Liver (tissue), 8 donors: ENCODE measurements at regions not wholly inside any gene's neighbourhood (a gene's known extent, or its start where the extent isn't known, plus 50 kb on each side); places are given as distances from the start of the nearest gene placed in this dataset.

Experiments used
- DNase-seq: peaks from one replicate; pipeline ENCODE4 v3.0.0-alpha.2; 2017; ENCODE audit warnings: low spot score
- H3K27ac ChIP-seq, 2 donors: one replicate each; pipeline ENCODE4 v1.7.0; 2013; ENCODE audit warnings: inconsistent platforms in 2 of 2, low read length in 2 of 2, control low read depth in 1 of 2, low read depth in 1 of 2, mild to moderate bottlenecking in 1 of 2
- H3K27me3 ChIP-seq, 4 donors: one replicate each; pipeline versions ENCODE4 v1.6.1 to v1.7.0; 2013; ENCODE audit warnings: low read length in 3 of 4, inconsistent platforms in 1 of 4, mild to moderate bottlenecking in 1 of 4, moderate library complexity in 1 of 4; ENCODE audit not compliant: control insufficient read depth in 4 of 4, insufficient read depth in 4 of 4
- H3K36me3 ChIP-seq, 4 donors: one replicate each; pipeline versions ENCODE4 v1.6.1 to v1.7.0; 2013; ENCODE audit warnings: low read length in 3 of 4, mild to moderate bottlenecking in 3 of 4, low read depth in 1 of 4, moderate library complexity in 1 of 4; ENCODE audit not compliant: control insufficient read depth in 4 of 4, insufficient read depth in 3 of 4
- H3K4me1 ChIP-seq, 4 donors: one replicate each; pipeline versions ENCODE4 v1.6.1 to v1.7.0; 2013; ENCODE audit warnings: low read length in 3 of 4, mild to moderate bottlenecking in 3 of 4, moderate library complexity in 1 of 4; ENCODE audit not compliant: control insufficient read depth in 4 of 4, insufficient read depth in 4 of 4
- H3K4me3 ChIP-seq, 3 donors: one replicate each; pipeline versions ENCODE4 v1.6.1 to v1.7.0; 2013; ENCODE audit warnings: low read length in 3 of 3, control low read depth in 1 of 3, low read depth in 1 of 3, mild to moderate bottlenecking in 1 of 3
- H3K9ac ChIP-seq, 2 donors: one replicate each; pipeline ENCODE4 v1.7.0; 2013; ENCODE audit warnings: low read length in 2 of 2, mild to moderate bottlenecking in 2 of 2, moderate library complexity in 2 of 2, control low read depth in 1 of 2, low read depth in 1 of 2
- H3K9me3 ChIP-seq, 4 donors: one replicate each; pipeline versions ENCODE4 v1.6.1 to v1.7.0; 2013; ENCODE audit warnings: low read length in 3 of 4; ENCODE audit not compliant: control insufficient read depth in 4 of 4
- ATF3 ChIP-seq: IDR thresholded peaks from 2 replicates; pipeline ENCODE4 v1.6.1; 2016; ENCODE audit warnings: antibody characterized with exemption
- CTCF ChIP-seq: fragments of 150-350 bp; IDR thresholded peaks from 2 replicates; pipeline ENCODE4 v1.5.1; 2017; ENCODE audit warnings: improper control_type of control experiment, low read depth, low read length; ENCODE audit not compliant: missing input control
- EGR1 ChIP-seq, 2 donors: IDR thresholded peaks; 2 replicates each; pipeline ENCODE4 v1.6.1; 2016 to 2018; ENCODE audit warnings: antibody characterized with exemption in 2 of 2, low read depth in 2 of 2
- FOXA1 ChIP-seq: IDR thresholded peaks from 2 replicates; pipeline ENCODE4 v1.6.1; 2016; ENCODE audit warnings: antibody characterized with exemption
- FOXA2 ChIP-seq: IDR thresholded peaks from 2 replicates; pipeline ENCODE4 v1.6.1; 2016; ENCODE audit warnings: antibody characterized with exemption
- GABPA ChIP-seq, 2 donors: IDR thresholded peaks in 1 of 2; conservative IDR thresholded peaks in 1 of 2; 2 replicates each; pipeline ENCODE4 v1.6.1; 2016; ENCODE audit warnings: antibody characterized with exemption in 2 of 2, mild to moderate bottlenecking in 1 of 2, moderate library complexity in 1 of 2
- HNF4A ChIP-seq, 2 donors: conservative IDR thresholded peaks; 2 replicates each; pipeline ENCODE4 v1.6.1; 2016; ENCODE audit warnings: antibody characterized with exemption in 2 of 2, mild to moderate bottlenecking in 2 of 2
- HNF4G ChIP-seq: IDR thresholded peaks from 2 replicates; pipeline ENCODE4 v1.6.1; 2016; ENCODE audit warnings: antibody characterized with exemption
- JUND ChIP-seq, 2 donors: IDR thresholded peaks; 2 replicates each; pipeline ENCODE4 v1.6.1; 2016; ENCODE audit warnings: antibody characterized with exemption in 2 of 2
- MAX ChIP-seq: IDR thresholded peaks from 2 replicates; pipeline ENCODE4 v1.6.1; 2016; ENCODE audit warnings: antibody characterized with exemption
- NR2F2 ChIP-seq: IDR thresholded peaks from 2 replicates; pipeline ENCODE4 v1.6.1; 2016; ENCODE audit warnings: antibody characterized with exemption
- RAD21 ChIP-seq, 2 donors: IDR thresholded peaks; 2 replicates each; pipeline ENCODE4 v1.6.1; 2016; ENCODE audit warnings: antibody characterized with exemption in 2 of 2, mild to moderate bottlenecking in 2 of 2
- REST ChIP-seq: IDR thresholded peaks from 2 replicates; pipeline ENCODE4 v1.6.1; 2016; ENCODE audit warnings: antibody characterized with exemption, mild to moderate bottlenecking
- RXRA ChIP-seq, 2 donors: IDR thresholded peaks; 2 replicates each; pipeline ENCODE4 v1.6.1; 2017 to 2018; ENCODE audit warnings: antibody characterized with exemption in 2 of 2, mild to moderate bottlenecking in 1 of 2
- SP1 ChIP-seq: IDR thresholded peaks from 2 replicates; pipeline ENCODE4 v1.6.1; 2018; ENCODE audit warnings: antibody characterized with exemption, mild to moderate bottlenecking
- TAF1 ChIP-seq: conservative IDR thresholded peaks from 2 replicates; pipeline ENCODE4 v1.6.1; 2016; ENCODE audit warnings: antibody characterized with exemption, mild to moderate bottlenecking
- YY1 ChIP-seq: IDR thresholded peaks from 2 replicates; pipeline ENCODE4 v1.6.1; 2016; ENCODE audit warnings: antibody characterized with exemption, mild to moderate bottlenecking
- ZBTB33 ChIP-seq: IDR thresholded peaks from 2 replicates; pipeline ENCODE4 v1.6.1; 2016; ENCODE audit warnings: antibody characterized with exemption
- WGBS: extraction: QIAGEN DNeasy Blood & Tissue Kit; methylation state at CpG from one replicate; pipeline ENCODE4 v1.1.7; 2013; 5-methylcytosine and 5-hydroxymethylcytosine counted together
- donor health status: healthy.
- donor health status: healthy.
- donor health status: healthy.
- donor health status: healthy.
- donor health status: healthy.

- no peaks in the 10 kb centered on the region for H3K9me3 ChIP-seq
- no peaks in the 10 kb centered on the region for H3K36me3 ChIP-seq
- H3K9ac ChIP-seq, result no peak overlapping the region
- H3K4me3 ChIP-seq, result no peak overlapping the region
- no peak for TF ChIP-seq FOXA2
- TF ChIP-seq RAD21 (IDR thresholded peaks at IDR 0.05), result no peak
- TF ChIP-seq GABPA (IDR thresholded peaks at IDR 0.05 in 1 of 2, conservative IDR thresholded peaks at IDR 0.05 in 1 of 2), result no peak
- no peak for TF ChIP-seq HNF4A (conservative IDR thresholded peaks at IDR 0.05)
- no peak for TF ChIP-seq SP1
- no peak for TF ChIP-seq YY1
- TF ChIP-seq NR2F2, result no peak
- no peak for TF ChIP-seq REST
- no peak for TF ChIP-seq RXRA (IDR thresholded peaks at IDR 0.05)
- no peak for TF ChIP-seq ATF3
- no peak overlapping the region for H3K27ac ChIP-seq
- no peak for DNase-seq
- H3K27me3 ChIP-seq, result no peaks in the 10 kb centered on the region
- no peaks in the 10 kb centered on the region for H3K4me1 ChIP-seq
- 82% methylated on average over 1 of the region's 1 CpG for WGBS
Observed at GRCh38 chr18:56545464-56545863, 92.9 kb downstream of the TXNL1 start.

- H3K9me3 ChIP-seq, result no peaks in the 10 kb centered on the region
- H3K4me1 ChIP-seq, result no peaks in the 10 kb centered on the region
- H3K36me3 ChIP-seq, result peaks cover 0 to 1% (median 0%) of the 10 kb centered on the region in 4 donors
- H3K27me3 ChIP-seq, result no peaks in the 10 kb centered on the region
- TF ChIP-seq EGR1 (IDR thresholded peaks at IDR 0.05; ENCODE audit: low read depth in 2 of 2), result no peak
- TF ChIP-seq JUND (IDR thresholded peaks at IDR 0.05), result no peak
- no peak for TF ChIP-seq YY1
- TF ChIP-seq MAX, result no peak
- no peak for TF ChIP-seq RAD21 (IDR thresholded peaks at IDR 0.05)
- TF ChIP-seq NR2F2, result no peak
- no peak for TF ChIP-seq REST
- TF ChIP-seq RXRA (IDR thresholded peaks at IDR 0.05), result no peak
- no peak for TF ChIP-seq CTCF
- TF ChIP-seq HNF4G, result no peak
- no peak for TF ChIP-seq FOXA2
- TF ChIP-seq SP1, result no peak
- TF ChIP-seq GABPA (IDR thresholded peaks at IDR 0.05 in 1 of 2, conservative IDR thresholded peaks at IDR 0.05 in 1 of 2), result no peak
- TF ChIP-seq FOXA1, result no peak
- TF ChIP-seq HNF4A (conservative IDR thresholded peaks at IDR 0.05), result no peak
- TF ChIP-seq ATF3, result no peak
- TF ChIP-seq ZBTB33, result no peak
- no peak for TF ChIP-seq TAF1
- DNase-seq, result no peak
- H3K27ac ChIP-seq, result no peak overlapping the region
- no peak overlapping the region for H3K4me3 ChIP-seq
- WGBS, result 81% methylated on average over 2 of the region's 2 CpGs
- H3K9ac ChIP-seq, result no peak overlapping the region
Observed at GRCh38 chr18:56542476-56542875, 95.9 kb downstream of the TXNL1 start.
